Transverse colon (tissue), 4 donors: ENCODE measurements at regions not wholly inside any gene's neighbourhood (a gene's known extent, or its start where the extent isn't known, plus 50 kb on each side); places are given as distances from the start of the nearest gene placed in this dataset.

Experiments
- DNase-seq: peaks from one replicate; pipeline ENCODE4 v3.0.0-alpha.2; 2019
- H3K27ac ChIP-seq, 4 donors: fragments of 200-600 bp; sonication (generic); 2 replicates each; pipeline ENCODE4 v1.5.1; 2016 to 2018; ENCODE audit warnings: inconsistent platforms in 4 of 4
- H3K27me3 ChIP-seq: fragments of 200-600 bp; sonication (generic); 2 replicates; pipeline ENCODE4 v1.5.1; 2017; ENCODE audit warnings: inconsistent platforms
- H3K36me3 ChIP-seq, 4 donors: fragments of 200-600 bp; sonication (generic); 2 replicates each; pipeline ENCODE4 v1.5.1; 2017 to 2019; ENCODE audit warnings: inconsistent platforms in 4 of 4
- H3K4me1 ChIP-seq, 4 donors: fragments of 200-600 bp; sonication (generic); 2 replicates each; pipeline ENCODE4 v1.5.1; 2017 to 2020; ENCODE audit warnings: inconsistent platforms in 4 of 4
- H3K4me3 ChIP-seq, 4 donors: fragments of 200-600 bp; sonication (generic); 1 replicate in 1 of 4; 2 replicates in 3 of 4; pipeline versions ENCODE4 v1.5.1 to v1.6.1; 2017 to 2019; ENCODE audit warnings: inconsistent platforms in 4 of 4
- H3K9me3 ChIP-seq, 2 donors: fragments of 200-600 bp; sonication (generic); 2 replicates each; pipeline ENCODE4 v1.5.1; 2017 to 2019; ENCODE audit warnings: inconsistent platforms in 2 of 2
- CTCF ChIP-seq, 5 experiments: fragments of 200-600 bp in 3 of 5; fragments of 450-650 bp in 2 of 5; sonication (generic) in 3 of 5; IDR thresholded peaks; 1 replicate in 2 of 5; 2 replicates in 3 of 5; pipeline ENCODE4 v1.5.1; 2016 to 2017; ENCODE audit warnings: antibody characterized with exemption in 5 of 5, inconsistent platforms in 3 of 5, mild to moderate bottlenecking in 2 of 5, moderate library complexity in 1 of 5
- EP300 ChIP-seq: sonication (generic); formaldehyde crosslinking; IDR thresholded peaks from one replicate; pipeline ENCODE4 v1.6.1; 2017; ENCODE audit warnings: antibody characterized with exemption, low read depth
- POLR2A ChIP-seq: fragments of 450-650 bp; IDR thresholded peaks from one replicate; pipeline ENCODE4 v1.6.1; 2016; ENCODE audit warnings: antibody characterized with exemption, mild to moderate bottlenecking, moderate library complexity
- POLR2AphosphoS5 ChIP-seq, 3 donors: sonication (generic); formaldehyde crosslinking; IDR thresholded peaks; one replicate each; pipeline ENCODE4 v1.6.1; 2016; ENCODE audit warnings: antibody characterized with exemption in 3 of 3
- WGBS, 2 donors: methylation state at CpG; one replicate each; pipeline ENCODE4 v1.1.5; 2018; ENCODE audit warnings: low coverage in 1 of 2; 5-methylcytosine and 5-hydroxymethylcytosine counted together
- in situ Hi-C, 4 donors: fragments of 200-750 bp; cut with MboI; loops; one replicate each; pipeline versions ENCODE4 v1.15.0 to v1.15.1; 2017; ENCODE audit warnings: low sequenced_read_pairs in 3 of 4, low pct_ligation_motif_present in 1 of 4, low pct_unique_long_range_greater_than_20kb in 1 of 4
- intact Hi-C: fragments of 100-400 bp; cut with DNase I; formaldehyde crosslinking; loops from one replicate; pipeline ENCODE4 v1.15.1; 2023; ENCODE audit warnings: low total_unique reads

- no peak for DNase-seq
- Histone ChIP-seq H3K36me3 (no peaks in the 10 kb centered on the region), H3K9me3 (no peaks in the 10 kb centered on the region), H3K4me3 (no peak overlapping the region), H3K27me3 (peaks cover 8% of the 10 kb centered on the region), H3K4me1 (no peaks in the 10 kb centered on the region), H3K27ac (no peak overlapping the region)
- intact Hi-C loops (no loop called here), in situ Hi-C loops (no loop called here)
- TF ChIP-seq EP300 (no peak), CTCF (IDR thresholded peaks at IDR 0.05) (no peak), POLR2A (no peak), POLR2AphosphoS5 (IDR thresholded peaks at IDR 0.05) (no peak)
- 73 to 94% methylated on average over 2 to 3 of the region's 3 CpGs for WGBS, 2 donors
Observed at GRCh38 chr7:24502135-24502488, 71.1 kb upstream of the PALS2 start.

GRCh38 chr7:24503506-24503905 lies 69.7 kb upstream of the PALS2 start:
- TF ChIP-seq POLR2A (no peak), CTCF (IDR thresholded peaks at IDR 0.05) (no peak), EP300 (no peak), POLR2AphosphoS5 (IDR thresholded peaks at IDR 0.05) (no peak)
- no peak overlapping the region for H3K4me3 ChIP-seq
- no peaks in the 10 kb centered on the region for H3K4me1 ChIP-seq
- H3K36me3 ChIP-seq, result no peaks in the 10 kb centered on the region
- H3K27ac ChIP-seq, result no peak overlapping the region
- no peaks in the 10 kb centered on the region for H3K9me3 ChIP-seq
- in situ Hi-C loops (no loop called here), intact Hi-C loops (no loop called here)
- no peak for DNase-seq
- 50 to 66% methylated on average over 2 of the region's 2 CpGs for WGBS, 2 donors
- H3K27me3 ChIP-seq, result peaks cover 4% of the 10 kb centered on the region

GRCh38 chr7:24504040-24504439 lies 69.2 kb upstream of the PALS2 start:
- no peak overlapping the region for H3K4me3 ChIP-seq
- no peak overlapping the region for H3K27ac ChIP-seq
- in situ Hi-C loops, result no loop called here
- H3K27me3 ChIP-seq, result peaks cover 4% of the 10 kb centered on the region
- 60 to 63% methylated on average over 3 to 6 of the region's 6 CpGs for WGBS, 2 donors
- no peaks in the 10 kb centered on the region for H3K9me3 ChIP-seq
- no peak for DNase-seq
- H3K4me1 ChIP-seq, result no peaks in the 10 kb centered on the region
- H3K36me3 ChIP-seq, result no peaks in the 10 kb centered on the region
- intact Hi-C loops, result no loop called here
- no peak for TF ChIP-seq POLR2AphosphoS5 (IDR thresholded peaks at IDR 0.05)
- no peak for TF ChIP-seq EP300
- TF ChIP-seq POLR2A, result no peak
- TF ChIP-seq CTCF (IDR thresholded peaks at IDR 0.05), result no peak

- Histone ChIP-seq H3K4me1 (no peaks in the 10 kb centered on the region), H3K36me3 (no peaks in the 10 kb centered on the region), H3K27ac (no peak overlapping the region), H3K9me3 (no peaks in the 10 kb centered on the region), H3K4me3 (no peak overlapping the region), H3K27me3 (peaks cover 2% of the 10 kb centered on the region)
- intact Hi-C loops (no loop called here), in situ Hi-C loops (no loop called here)
- WGBS, 2 donors, result 63 to 72% methylated on average over 2 of the region's 2 CpGs
- DNase-seq, result no peak
- TF ChIP-seq POLR2A (no peak), CTCF (IDR thresholded peaks at IDR 0.05) (no peak), EP300 (no peak), POLR2AphosphoS5 (IDR thresholded peaks at IDR 0.05) (no peak)
Observed at GRCh38 chr7:24504836-24505235, 68.4 kb upstream of the PALS2 start.
